ENCODE measurements at regions not wholly inside any gene's neighbourhood (a gene's known extent, or its start where the extent isn't known, plus 50 kb on each side); places are given as distances from the start of the nearest gene placed in this dataset.

GRCh38 chr2:221283896-221284545 lies 288.1 kb downstream of the EPHA4 start:
- DNase-seq, result no peak

- no peak for DNase-seq
Measured at GRCh38 chr2:221285148-221285547, 287.0 kb downstream of the EPHA4 start.

DNA sequence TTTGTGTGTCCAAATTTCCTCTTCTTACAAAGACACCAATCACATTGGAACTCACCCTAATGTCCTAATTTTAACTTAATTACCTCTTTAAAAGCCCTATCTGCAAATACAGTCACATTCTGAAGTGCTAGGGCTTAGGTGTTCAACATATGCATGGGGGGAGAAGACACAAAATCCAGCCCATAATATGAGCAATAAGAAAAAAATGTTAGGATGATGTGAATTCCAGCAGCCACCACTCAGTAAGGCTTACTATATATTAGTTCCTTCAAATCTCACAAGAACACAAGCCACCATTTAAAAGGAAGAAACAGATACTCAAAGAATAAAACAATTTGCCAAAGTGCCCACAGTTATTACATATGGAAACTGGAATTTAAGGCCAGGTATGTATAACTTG lies 285.7 kb downstream of the EPHA4 start:
- DNase-seq, result no peak

DNA sequence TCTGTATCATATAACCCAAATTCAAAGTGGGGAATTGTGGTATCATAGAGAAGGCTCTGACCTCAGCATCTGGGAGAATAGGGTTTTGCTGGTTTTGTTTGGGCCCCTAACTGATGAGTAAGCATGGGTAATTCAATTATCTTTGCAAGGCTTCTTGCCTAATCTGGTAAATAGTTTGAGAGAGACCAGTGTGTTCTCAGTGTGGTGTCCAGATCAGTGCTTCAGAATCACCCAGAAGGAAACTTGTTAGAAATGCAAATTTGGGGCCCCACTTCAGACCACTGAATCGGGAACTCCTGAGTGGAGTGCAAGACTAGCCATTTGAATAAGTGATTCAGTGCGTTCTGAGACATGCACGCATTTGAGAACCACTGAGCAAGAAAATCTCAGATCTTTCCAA lies 282.7 kb downstream of the EPHA4 start:
- no peak for DNase-seq

DNA sequence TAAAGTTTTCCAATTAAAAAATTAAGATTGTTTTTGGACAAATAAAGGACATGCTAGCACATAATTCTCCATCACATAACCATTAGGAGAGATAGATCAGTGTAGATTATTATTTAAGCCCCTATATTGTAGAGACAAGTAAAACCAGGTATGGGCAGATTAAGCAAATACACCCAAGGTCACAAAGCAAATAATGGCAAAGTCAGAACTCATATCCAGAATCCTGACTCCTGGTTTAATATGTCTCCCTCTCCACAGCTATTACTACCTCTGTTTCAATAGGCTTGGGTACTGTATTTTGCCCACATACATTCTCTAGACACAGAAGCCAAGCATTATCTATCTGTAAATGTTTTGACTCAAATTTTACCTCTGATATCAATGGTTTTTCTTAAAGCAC lies 282.3 kb downstream of the EPHA4 start:
- DNase-seq, result no peak

DNA sequence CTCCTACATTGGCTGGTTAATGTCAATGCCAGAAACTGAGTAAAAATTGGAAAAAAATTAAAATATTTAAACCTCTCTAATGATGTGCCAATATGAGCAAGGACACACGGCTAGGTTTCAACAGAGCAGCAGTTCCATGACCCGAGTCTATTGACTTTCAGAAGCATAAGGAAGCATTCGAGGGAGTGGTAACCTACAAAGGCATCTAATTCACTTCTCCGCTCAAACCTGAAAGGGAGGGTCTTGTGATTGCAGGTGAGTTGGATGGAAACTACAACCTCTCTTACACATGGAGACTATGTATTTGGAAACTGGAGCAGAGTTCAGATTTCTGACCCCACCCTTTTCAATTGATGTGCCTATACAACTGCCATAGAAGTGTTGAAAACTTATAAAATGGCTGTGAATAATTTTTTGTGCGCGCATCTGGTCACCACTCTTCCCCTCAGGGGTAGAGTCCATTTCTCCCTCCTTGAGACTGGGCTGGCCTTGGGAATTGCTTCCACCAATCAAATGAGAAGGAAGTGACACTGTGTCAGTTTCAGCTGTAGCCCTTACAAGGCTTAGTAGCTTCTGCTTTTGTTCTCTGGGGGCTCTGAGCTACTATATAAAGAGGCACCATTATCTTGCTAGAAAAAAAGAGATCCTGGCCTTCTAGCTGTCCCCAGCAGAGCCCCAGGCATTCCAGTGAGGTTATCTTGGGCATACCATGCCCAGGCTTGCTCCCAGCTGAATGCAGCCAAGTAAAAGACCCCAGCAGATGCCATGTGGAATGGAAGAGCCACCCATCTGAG lies 278.0 kb downstream of the EPHA4 start:
- no peak for DNase-seq

- no peak for DNase-seq
Measured at GRCh38 chr2:221304916-221305315, 267.2 kb downstream of the EPHA4 start.

- DNase-seq, result no peak
Measured at GRCh38 chr2:221308507-221309066, 263.5 kb downstream of the EPHA4 start.

GRCh38 chr2:221309892-221310583 lies 262.1 kb downstream of the EPHA4 start:
- no peak for DNase-seq

DNA sequence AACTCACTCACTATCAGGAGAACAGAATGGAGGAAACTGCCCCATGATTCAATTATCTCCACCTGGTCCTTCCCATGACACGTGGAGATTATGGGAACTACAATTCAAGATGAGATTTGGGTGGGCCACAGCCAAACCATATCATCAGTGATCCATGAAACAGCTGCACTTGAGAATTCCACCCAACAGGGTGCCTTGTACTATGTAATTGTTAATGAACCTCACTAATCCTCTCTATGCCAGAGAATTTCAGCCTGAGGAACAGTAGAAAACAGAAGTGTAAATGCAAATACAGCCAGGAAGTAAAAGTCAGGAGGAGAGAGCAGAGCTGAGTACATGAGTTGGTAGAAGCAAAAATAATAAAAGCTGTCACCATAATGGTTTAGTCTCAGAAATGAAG lies 261.4 kb downstream of the EPHA4 start:
- DNase-seq, result no peak

GRCh38 chr2:221312634-221313033 lies 259.5 kb downstream of the EPHA4 start:
- no peak for DNase-seq

DNA sequence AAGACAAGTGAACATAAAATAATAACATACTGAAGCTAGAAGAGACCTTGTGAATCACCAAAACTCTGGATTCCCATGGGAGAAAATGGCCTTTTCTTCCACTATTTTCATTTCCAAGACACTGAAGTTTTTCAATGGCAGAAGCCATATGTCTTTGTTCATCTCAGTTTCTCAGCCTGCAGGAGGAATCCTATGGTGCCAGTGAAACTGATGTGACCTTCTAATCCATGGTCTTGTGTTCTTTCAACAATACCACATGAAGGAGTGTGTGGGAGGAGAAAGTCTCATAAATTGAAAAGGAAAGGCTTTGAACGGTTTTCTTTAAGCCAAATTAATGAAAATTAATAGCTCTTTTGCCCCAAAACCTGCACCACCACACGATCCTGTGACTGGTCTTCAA lies 257.3 kb downstream of the EPHA4 start:
- no peak for DNase-seq

DNA sequence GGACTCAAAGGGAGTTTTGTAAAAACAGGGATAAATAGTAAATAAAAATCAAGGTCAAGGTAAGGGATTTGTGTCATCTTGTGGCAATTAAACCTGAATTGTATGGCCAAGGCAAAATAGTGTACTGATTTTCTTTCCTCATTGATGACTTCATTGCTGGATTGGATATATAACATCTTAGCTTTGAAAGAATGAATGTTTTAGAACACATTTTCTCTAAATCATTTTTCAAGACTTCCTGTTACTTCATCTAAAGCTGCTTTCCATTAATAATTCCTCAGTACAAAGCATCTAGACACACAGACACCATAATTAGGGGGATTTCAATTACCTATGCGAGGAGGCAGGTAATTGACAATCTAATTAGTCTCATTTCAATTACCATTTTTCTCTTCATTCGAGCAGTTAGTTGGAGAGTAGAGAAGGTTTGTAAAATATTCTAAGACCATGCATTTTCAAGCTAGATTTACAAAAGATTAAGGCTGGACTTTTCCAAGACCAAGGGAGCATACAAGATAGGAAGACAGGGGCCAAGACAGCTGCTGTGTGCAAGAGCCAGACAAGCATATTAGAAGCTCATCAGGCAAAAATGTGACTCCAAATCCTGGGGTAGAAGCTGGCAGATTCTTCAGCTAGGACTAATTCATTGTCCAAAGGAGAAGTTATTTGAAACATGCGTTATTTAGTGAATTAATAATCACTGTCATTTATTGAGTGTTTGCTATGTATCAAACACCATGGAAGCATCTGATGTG lies 253.6 kb downstream of the EPHA4 start:
- no peak for DNase-seq

DNA sequence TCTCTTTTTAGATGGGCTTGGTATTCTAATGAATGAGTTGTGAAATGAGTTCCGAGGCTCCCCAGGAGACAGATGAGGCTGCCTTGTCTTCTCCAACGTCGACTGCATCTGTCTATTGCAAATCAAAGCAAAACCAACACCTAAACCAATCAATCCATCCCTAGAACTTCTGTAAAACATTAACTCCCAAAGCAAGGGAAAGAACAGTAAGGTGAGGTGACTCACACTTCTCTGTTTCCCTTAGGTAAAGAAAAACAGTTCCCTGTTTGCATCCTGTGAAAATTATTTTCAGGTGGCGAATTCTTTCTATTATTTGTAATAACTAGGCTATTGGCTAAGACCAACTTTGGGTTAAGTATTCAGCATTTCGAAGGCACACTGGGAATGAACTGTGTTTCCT lies 249.4 kb downstream of the EPHA4 start:
- DNase-seq, result no peak

DNA sequence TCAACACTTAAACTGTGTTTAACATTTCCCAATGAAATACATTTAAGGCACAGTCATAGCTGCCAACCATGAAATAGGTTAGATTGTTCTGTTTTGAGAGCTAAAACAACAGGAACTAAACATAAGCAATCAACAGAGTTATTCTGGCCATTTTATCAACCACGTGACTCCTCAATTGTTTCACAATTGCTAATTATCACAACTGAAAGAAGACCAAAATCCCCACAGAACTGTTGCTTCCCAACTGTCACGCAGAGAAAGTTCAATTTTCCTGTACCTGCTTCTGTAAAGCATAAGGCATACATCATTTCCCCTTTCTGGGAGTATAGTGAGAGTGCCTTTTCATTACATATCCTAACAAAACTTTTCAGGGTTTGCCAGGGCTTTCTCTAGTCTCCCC lies 248.6 kb downstream of the EPHA4 start:
- DNase-seq, result no peak

DNA sequence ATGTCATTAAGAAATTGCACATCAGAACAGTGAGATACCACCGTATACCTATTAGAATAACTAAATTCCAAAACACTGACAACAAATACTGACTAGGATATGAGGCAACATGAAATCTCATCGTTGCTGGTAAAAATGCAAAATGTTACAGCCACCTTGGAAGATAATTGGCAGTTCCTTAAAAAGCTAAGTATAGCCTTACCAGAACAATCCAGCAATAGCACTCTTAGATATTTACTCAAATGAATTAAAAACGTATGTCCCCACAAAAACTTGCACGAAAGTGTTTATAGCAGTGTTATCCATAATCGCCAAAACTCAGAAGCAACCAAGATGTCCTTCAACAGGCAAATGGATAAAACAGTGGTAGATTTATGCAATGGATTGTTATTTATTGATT lies 241.7 kb downstream of the EPHA4 start:
- no peak for DNase-seq

DNA sequence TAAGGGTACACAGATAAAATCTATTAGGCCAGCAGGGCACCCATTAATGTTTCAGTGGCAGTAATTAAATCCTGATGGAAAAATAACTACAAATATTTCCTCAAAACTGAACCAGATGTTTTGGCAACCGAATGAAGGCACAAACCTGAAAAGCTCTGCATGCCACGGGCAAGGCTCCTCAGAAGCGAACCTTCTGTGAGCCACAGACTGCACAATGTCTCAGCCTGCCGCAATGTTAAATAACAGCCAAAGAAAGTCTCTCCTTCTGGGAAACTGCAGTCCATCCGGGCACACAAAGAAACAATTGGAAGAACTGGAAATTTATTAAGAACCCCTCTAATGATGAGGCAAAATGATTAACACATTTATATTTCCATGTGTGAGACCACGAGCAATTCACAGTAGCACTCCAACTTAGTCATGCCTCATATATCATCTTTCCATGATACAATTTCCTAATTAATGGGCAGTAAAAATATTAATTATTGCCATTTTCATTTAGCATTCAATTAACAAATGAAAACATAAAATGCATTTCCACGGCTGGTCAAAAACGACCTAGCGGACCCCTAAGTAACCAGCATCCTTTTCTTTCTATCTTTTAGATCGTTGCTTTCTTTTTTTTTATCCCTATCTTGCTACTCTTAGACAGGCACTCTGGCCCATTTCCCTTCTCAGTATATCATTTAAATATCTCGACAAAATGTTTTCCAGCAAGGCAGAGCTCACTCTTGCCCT lies 237.5 kb downstream of the EPHA4 start:
- no peak for DNase-seq

DNA sequence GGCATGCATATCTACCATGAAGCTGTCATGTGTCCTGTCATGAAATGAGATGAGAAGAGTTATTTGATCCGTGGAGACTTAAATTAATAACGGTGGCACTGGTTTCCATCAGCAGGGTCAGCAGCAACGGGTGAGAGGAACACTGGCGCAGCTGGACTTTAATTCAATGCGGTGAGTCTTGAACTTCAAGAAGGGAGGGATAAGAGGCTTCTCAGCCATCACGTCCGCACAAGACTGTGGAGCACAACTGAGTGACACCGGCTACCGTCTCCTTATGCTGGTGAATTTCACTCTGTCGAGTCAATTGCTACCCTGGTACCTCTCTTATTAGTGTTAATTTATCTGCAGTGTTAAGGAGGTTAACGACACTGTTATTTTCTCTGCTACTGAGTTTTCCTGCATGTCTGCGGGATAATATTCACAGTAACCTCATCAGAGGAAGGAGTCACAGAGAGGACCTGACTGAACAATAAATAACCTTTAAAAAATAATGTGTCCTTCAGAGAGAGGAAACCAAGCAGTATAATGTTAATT lies 236.8 kb downstream of the EPHA4 start:
- DNase-seq, result no peak

- DNase-seq, result no peak
Measured at GRCh38 chr2:221336967-221337366, 235.1 kb downstream of the EPHA4 start.

- DNase-seq, result no peak
Measured at GRCh38 chr2:221337957-221338685, 234.0 kb downstream of the EPHA4 start.

DNA sequence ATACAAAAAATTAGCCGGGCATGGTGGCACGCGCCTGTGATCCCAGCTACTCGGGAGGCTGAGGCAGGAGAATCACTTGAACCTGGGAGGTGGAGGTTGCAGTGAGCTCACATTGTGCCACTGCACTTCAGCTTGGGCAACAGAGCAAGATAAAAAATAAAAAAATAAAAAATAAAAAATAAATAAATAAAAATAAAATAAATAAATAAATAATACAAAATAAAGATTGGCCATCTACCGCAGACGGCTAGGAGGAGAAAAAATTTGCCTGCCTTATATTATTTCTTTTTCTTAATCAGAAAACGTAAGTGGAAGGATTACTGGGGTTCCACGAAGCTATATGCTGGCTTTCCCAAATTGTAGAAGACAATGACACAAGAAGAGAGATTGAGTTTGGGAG lies 229.7 kb downstream of the EPHA4 start:
- no peak for DNase-seq

Data from inflammatory macrophage treated with lipopolysaccharide for 4 hours (primary cell).